Amygdala (tissue), 56 donors: ENCODE measurements at regions not wholly inside any gene's neighbourhood (a gene's known extent, or its start where the extent isn't known, plus 50 kb on each side); places are given as distances from the start of the nearest gene placed in this dataset.

Experiments
- DNase-seq, 56 donors: peaks; one replicate each; lab custom pipeline; 2025; lab: John Stamatoyannopoulos, UW

DNA sequence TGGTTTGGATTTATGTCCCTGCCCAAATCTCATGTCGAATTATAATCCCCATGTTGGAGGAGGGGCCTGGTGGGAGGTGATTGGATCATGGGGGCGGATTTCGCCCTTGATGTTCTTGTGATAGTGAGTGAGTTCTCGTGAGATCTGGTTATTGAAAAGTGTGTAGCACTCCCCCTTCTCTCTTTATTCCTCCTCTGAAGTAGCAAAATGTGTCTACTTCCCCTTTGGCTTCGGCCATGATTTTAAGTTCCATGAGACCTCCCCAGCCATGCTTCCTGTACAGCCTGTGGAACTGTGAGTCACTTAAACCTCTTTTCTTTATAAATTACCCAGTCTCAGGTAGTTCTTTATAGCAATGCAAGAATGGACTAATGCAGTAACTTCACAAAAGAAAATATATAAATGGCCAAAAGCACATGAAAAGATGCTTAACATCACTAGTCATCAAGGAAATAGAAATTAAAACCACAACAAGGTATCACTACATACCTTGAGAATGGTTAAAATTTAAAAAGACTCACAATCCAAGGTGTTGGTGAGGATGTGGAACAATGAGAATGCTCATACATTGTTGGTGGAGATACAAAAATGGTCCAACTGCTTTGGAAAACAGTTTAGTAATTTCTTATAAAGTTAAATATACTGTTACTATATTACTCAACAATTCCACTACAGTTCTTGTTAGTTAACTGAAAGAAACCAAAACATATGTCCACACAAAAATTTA is 218.7 kb downstream of the SNX10 start:
- no peak for DNase-seq

DNA sequence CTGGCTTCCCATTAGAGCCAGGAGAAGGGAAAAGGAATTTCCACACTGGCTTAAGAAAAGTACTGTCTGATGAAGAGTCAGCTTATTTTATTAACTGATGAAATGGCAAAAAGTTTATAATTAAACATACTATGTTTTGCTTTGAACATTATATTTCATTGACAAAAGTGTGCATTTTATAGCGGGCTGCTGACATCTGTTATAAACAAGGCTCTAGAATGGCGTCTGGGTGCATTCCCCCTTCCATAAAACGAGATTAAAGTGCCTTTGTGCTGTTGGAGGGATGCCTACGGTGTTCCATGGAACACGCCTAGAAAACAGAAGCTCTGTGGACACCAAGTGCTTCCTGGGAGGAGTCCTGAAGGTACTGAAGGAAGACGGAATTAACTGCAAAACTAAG is 220.2 kb downstream of the SNX10 start:
- DNase-seq, result no peak

DNA sequence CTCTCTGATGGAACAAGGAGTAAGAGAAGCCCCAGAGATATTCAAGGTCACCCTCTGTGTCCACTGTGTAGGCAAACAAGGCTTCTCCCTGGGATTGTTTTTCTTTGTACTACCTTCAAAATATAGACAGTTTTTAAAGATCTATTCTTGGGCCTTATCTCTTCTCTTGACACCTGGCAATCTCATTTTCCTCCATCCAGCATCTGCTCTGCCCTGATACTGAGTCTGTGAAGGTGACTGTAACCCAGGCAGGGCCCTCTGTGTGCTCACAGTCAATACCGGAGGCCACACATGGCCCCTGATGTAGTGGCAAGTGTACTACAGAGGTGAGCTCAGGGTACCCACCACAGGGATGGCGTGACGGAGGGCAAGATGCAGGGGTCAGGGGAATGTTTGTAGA is 221.1 kb downstream of the SNX10 start:
- DNase-seq, result no peak

DNA sequence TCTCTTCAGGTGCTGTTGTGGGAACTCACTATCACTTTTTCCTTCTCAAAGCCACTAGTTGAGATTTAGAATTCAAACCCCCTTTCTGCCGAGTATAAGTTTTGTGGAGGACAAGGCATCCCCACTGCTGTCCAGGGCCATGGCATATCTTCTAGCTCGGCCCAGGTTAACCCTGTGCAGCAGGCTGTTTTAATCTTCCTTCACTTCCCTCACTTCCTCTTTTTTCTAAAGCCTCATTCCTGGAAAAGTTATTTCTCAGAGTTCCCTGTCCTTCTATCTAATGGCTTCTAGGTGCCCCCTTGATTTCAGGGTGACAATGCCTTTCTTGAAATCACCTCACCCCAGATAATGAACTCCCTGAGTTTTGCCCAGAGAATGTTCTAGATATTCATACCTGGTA is 222.3 kb downstream of the SNX10 start:
- DNase-seq, result no peak

DNA sequence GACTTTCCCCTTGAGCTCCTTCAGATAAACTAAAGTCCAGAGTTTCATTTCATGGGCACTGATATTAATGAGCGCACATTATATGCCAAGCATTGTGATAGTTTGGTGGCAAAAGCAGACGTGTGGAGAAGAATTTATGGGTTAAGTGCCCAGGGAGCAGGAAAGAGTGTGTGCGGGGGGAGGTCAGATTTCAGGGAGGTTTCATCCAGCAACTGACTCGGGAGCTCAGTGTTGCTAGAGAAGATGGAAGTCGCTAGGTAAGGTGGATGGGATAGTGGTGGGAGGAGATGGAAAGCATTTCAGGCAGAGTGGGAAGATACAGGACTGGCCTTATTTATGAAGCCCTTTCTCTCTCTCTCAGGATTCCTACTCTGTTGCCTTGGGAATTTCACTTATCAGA is 223.0 kb downstream of the SNX10 start:
- DNase-seq, result no peak

DNA sequence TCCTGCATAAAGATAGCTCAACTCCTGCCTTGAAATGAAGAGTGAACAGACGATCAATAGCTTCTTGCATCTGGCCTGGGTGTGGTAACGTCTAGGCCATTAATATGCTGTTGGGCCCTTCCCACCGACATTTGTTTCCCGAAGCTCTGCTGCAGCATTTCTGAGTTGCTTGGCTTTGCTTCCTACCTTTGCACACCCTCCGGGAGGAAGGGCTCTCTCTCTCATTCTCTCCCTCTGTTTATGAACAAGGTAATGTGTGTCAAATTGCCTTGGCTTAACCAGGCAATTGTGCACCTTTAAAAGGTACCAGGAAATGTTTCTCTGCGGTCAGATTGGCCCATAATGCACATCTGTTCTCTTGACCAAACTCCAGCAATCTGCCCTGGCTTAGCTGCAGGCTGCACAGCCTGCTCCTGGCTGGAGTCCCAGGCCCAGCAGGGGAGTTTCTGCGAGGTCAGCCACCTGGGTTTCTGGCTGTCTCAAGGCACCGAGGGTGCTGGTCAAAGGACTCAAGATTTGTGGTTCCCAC is 223.7 kb downstream of the SNX10 start:
- peak in 2 of 56 donors; percentile 10 for DNase-seq

DNA sequence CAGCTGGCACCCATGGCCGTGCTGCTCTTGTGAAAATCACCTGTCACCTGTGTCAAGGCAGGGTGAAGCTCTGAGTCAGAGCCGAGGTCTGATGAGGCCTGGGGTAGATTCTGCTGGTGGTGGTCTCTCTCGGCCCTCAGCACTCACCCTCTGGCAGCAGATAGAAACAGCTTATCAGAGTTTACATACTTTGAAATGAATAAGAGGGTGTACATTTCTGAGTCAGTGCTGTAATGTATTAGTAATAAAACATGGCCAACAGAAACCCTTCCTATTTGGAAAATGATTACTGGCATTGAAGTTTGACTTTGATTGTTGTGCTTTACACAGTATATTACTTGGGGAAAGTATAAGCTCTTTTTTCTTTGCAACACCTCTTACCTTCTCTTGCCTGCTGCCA is 228.8 kb downstream of the SNX10 start:
- DNase-seq, result no peak

DNA sequence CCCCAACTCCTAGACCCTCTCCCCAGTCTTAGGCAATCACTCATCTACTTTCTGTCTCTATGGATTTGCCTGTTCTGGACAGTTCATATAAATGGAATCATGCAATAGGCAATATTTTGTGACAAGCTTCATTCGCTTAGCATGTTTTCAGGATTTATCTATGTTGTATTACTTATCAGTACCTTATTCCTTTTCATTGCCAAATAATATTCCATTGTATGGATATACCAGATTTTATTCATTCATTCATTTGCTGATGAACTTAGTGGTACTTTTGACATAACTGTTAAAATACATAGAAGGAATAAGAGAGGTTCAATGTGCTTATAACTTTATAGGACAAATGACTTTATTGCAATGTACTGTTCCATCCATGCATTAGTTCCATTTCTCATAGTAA is 231.0 kb downstream of the SNX10 start:
- DNase-seq, result no peak

DNA sequence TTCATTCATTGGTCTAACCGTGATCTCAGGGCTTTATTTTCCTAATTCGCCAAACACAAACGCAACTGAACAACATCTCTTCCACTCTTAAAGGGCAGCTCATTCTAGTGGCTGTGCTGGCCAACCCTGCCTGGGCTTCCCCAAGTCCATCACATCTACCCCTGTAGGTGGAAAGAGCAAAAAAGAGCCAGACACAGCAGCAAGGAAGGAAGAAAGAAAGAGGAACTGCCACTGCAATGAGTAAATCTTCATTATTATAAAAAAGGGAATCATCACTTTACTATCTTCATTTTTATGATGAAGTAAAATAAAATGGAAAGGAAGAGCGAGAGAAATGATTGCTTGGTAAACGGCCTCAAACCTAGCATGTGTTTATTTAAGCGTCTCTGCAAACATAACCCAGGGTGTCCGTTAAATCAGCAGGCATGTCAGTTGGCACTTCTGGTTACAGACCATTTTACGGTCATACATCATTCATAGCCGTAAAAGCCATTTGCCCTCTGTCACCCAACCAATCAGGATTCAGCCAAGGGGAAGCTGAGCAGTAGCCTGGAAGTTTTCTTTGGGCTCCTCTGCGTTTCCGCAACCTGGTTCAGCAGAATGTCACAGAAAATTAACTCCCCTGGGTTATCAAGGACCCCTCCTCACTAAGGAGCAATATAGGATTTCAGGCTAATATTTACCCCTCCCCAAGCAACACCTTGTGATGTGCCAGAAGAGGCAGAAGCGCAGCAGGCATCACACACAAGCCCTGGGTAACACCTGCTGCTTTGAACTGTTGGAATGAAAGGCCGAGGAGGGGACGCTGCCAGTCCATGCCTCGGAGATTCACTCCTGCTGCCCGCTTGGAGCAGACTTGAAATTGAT is 234.0 kb downstream of the SNX10 start:
- no peak for DNase-seq

DNA sequence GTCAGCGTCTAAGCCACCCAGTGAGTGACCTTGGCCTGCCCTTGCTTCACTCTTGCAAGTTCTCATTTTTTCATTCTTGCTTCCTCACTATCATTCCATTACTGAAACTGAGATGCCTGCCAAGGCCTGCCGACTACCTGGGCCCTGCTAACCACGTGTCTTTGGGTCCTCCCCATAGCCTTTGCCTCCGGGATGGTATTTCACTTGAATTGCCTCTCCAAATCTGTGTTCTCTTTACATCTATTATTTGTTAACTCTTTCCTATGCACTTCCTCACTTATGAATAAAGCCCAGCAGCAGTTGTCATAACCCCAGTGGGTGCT is 234.6 kb downstream of the SNX10 start:
- no peak for DNase-seq

DNA sequence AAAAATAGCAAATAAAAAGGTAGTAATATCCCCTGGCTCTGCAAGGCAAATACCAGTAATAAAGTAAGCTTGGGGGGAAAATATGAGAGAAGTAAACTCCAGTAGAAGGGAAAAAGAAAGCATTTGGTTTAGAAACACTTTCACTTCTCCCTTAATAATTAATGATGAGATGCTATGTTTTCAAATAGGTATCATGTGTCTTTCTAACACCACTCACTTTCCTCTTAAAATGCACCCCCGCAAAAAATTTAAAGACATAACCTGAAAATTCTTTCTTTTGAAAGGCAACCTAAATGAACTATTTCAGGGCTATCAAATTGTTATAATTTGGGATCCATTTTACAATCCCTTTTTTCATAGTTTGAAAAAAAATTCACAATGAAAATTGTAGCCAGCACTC is 240.3 kb downstream of the SNX10 start:
- DNase-seq, result no peak

DNA sequence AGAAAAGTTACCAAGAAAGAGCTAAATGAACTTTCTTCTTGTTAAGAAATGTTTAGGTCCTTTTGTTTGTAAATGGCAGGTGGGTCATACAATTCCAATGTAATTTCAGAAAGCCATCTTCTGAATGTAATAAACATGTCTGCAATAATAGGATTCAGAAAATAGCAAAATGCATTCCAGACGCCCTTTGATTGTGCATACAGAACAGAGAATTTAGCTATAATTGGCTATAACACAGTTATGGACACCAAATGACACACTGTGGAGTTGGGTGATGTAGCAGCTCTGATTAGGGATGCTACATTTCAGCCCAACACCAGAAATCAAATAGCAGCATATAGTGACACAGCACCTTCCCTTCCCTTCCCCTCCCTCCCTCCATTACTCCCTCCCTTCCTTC is 240.8 kb downstream of the SNX10 start:
- DNase-seq, result no peak

DNA sequence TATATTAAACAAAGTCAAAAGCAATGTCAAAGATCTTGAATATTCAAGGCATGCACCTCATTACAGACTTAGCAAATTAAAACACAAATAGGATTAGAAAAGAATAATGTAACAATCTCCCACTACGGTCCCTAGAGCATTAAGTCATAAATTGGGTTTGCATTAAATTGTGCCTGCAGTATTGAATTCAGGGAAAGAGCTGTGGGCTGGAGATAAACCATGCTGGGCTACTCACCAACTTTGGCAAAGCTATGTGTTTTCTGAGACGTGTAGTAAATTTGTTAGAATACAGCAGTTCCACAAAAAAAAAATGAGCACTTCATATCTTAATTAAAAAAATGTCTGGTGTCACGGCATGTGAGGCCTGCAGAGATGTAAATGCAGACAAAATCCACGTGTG is 241.6 kb downstream of the SNX10 start:
- no peak for DNase-seq

DNA sequence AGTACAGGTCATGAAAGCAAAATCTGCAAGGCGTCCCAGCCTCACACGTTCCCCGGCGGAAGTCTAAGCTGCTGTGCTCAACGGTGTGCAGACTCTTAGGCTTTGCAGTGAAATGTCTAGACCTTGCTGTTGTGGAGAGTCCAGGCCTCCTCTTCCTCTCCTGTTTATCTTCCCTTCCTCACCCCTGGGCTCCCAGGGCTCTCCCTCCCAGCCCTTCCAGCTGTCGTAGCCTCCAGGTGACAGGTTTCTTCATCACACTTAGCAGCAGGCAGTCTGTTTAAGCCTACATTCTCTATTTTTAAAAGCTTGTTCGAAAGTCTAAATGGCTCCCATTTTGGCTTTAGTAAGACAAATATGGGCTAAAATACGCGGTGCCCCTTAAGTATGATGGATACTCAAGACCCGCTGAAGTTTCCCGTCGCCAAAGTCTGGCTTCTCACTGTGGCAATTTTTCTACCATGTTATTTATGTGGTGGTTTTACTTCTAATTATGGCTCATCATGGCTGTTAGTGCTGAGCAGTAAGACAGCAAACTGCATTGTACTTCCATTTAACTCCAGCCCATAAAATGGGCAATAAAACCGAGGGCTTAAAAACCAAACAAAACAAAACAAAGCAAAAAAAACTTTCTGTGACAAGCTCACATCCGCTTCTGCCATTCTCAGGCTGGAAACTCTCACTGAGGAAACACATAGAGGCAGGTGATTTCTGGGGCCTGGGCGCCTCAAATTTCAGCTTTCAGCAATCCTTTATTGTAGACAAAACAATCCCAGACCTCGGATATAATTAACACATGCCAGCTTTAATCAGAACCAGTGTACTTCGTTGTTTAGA is 243.2 kb downstream of the SNX10 start:
- DNase-seq, result no peak

DNA sequence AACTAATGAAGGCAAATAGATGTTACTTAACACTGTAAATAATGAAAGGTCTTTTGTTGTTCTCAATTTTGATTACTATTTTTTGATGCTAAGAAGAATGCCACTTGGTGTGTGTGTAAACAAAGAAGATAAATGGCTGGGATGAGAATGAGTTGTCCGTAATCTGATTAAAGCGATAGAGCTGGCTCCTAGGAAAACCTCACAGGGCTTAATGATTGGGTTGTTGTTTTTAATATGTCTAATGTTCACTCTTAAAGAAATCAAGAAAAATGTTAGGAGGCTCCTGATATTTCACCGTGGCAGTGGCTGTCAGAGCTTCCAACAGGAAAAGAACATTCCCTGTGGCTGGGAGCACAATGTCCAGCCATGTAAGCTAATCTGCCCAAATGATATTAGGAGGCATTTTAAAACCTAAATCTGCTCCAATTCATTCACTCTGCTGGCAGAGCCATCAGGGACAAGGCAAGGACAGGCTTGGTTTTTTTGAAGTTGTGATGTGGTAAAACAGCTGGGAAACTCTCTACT is 243.9 kb downstream of the SNX10 start:
- DNase-seq, result no peak

DNA sequence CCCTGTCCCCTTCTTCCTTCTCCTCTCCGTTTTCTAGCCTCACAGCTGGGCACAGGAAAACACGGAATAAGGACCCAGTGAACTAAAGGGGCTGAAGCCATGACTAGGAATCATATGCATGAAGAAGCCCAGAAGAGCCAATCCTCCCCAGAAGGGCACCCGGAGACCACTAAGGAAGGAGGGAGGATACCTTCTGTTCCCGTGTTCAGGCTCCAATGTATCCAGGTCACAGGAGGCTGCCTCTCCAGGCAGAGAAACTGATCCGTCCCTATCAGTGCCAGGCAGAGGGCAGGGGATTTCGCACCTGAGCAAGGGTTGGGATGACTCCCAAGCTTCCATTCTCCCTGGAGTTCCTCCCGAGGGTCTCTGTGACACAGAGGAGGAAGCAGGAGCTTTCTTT is 246.6 kb downstream of the SNX10 start:
- DNase-seq, result no peak

DNA sequence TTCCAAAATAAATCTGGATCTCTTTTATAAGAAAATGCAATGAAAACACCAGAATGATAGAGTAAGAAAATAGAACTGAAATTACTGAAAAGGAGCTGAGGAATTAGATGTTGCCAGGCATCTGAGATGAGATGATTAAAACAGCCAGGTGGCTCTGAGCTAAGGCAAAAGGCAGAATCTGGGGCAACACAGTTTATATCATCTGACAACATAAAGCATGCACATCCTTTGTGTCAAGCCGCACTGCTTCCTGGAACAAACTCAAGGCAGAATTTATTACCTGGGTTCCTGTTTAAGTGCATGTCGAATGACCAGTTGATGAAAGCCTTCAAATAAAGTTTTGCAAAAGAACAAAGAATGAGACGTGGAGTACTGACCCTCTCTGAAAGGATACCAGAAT is 247.0 kb downstream of the SNX10 start:
- no peak for DNase-seq

DNA sequence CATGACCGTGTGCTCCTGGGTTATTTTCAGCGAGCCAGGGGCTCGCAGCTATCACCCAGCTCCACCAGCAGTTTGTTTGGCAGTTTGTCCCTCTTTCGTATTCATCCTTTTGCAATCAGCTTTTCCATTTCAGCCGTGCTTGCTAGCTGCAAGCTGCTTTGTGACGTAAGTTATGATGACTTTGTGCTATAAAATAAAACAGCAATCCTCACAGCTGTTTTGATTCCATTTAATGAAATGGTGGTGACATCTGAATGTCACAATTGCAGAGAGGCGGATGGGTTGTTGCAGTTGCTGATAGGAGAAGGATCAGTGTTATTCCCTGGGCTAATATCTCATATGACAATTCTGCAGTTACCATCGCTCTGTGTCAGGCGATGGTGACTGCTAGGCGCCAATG is 251.7 kb downstream of the SNX10 start:
- no peak for DNase-seq

DNA sequence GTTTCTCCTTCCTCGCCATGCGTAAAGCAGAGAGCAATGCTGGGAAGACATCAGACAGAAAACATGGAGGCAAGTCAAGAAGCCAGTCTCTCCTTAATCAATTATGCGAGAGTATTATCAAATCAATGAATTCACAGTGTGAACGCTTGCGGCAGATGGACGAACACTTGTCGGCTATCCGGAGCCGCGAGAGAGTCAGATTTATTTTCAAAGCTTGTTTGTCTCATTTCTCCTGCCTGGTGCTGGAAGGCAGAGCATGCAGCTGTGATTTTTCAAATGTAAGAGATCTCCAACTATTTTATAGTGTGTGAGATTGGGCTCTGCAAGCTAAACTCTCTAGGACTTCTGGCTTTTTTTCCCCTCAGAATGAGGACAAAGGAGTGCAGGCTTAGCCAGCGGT is 252.3 kb downstream of the SNX10 start:
- no peak for DNase-seq

DNA sequence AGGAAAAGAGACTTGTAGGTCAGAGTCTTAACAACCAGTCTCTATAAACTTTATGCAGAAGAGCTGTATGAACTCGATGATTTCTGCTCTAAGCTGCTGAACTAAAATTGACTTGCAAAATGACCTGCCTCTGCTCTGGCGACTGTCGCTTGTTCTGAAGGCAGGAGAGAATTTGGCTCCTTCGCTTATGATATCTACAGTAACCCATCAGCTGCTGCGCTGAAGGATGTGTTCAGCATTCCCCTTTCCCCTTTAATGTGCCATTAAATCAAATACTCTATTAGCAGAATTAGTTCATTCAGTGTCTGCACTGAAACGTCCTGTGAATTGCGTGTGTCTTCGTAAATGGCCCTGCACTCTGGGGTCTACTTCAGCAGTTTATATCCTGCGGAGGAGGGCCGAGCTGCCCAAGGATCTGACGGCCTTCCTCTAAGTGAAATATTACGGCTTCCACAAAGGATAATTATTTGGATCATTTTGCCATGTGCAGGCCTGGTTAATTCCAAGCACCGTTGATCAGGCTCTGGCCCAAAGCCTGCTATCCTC is 254.9 kb downstream of the SNX10 start:
- no peak for DNase-seq

DNA sequence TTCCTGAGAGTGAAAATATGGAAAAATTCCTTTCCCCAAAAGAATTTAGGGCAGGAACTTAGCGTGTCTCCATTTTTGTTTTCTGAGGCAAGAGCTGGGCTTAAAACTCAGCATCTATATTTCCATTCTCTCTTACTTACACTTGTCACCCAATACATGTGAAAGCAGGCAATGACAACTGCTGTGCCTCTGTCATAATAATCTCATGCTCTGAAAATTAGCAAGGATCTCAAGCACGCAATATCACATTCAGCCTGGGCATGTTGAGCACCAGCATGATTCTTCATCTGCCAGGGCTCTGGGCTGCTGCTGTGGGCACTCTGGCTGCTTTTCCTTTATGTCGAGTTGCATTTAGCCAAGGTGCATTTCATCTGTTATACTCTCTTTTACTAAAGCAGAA is 255.5 kb downstream of the SNX10 start:
- DNase-seq, result no peak
